ENCODE measurements at regions not wholly inside any gene's neighbourhood (a gene's known extent, or its start where the extent isn't known, plus 50 kb on each side); places are given as distances from the start of the nearest gene placed in this dataset.

GRCh38 chr11:69545976-69546617, 64.6 kb downstream of the LINC01488 start:
- Mint-ChIP-seq H3K4me1 (peaks cover 10% of the 10 kb centered on the region), H3K27me3 (peaks cover 2% of the 10 kb centered on the region), H3K4me3 (no peak overlapping the region), H3K27ac (no peak overlapping the region), H3K9me3 (peaks cover 11% of the 10 kb centered on the region), H3K36me3 (ENCODE audit: low read depth) (peaks cover 2% of the 10 kb centered on the region)
- intact Hi-C loops (cut with micrococcal nuclease) = no loop called here
- DNase-seq = no peak
- ChIA-PET POLR2A (interaction anchor here (0.6 kb wide), 1 partner anchor 93 kb away, joined by 4 read pairs; no protein-coding TSS in a partner anchor), CTCF (no interaction called here)
- TF ChIP-seq, protein P1, sequence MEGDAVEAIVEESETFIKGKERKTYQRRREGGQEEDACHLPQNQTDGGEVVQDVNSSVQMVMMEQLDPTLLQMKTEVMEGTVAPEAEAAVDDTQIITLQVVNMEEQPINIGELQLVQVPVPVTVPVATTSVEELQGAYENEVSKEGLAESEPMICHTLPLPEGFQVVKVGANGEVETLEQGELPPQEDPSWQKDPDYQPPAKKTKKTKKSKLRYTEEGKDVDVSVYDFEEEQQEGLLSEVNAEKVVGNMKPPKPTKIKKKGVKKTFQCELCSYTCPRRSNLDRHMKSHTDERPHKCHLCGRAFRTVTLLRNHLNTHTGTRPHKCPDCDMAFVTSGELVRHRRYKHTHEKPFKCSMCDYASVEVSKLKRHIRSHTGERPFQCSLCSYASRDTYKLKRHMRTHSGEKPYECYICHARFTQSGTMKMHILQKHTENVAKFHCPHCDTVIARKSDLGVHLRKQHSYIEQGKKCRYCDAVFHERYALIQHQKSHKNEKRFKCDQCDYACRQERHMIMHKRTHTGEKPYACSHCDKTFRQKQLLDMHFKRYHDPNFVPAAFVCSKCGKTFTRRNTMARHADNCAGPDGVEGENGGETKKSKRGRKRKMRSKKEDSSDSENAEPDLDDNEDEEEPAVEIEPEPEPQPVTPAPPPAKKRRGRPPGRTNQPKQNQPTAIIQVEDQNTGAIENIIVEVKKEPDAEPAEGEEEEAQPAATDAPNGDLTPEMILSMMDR (IDR thresholded peaks at IDR 0.05) = no peak
- ATAC-seq (ENCODE audit: low read depth) = no peak

- Mint-ChIP-seq H3K9me3 (peaks cover 16% of the 10 kb centered on the region), H3K36me3 (ENCODE audit: low read depth) (peaks cover 2% of the 10 kb centered on the region), H3K27ac (no peak overlapping the region), H3K4me1 (peaks cover 10% of the 10 kb centered on the region), H3K4me3 (no peak overlapping the region), H3K27me3 (peaks cover 2% of the 10 kb centered on the region)
- no peak for DNase-seq
- intact Hi-C loops (cut with micrococcal nuclease) = no loop called here
- no peak for ATAC-seq (ENCODE audit: low read depth)
- ChIA-PET CTCF (no interaction called here), POLR2A (interaction anchor here (0.6 kb wide), 1 partner anchor 92 kb away, joined by 4 read pairs; no protein-coding TSS in a partner anchor)
- TF ChIP-seq, protein P1 (IDR thresholded peaks at IDR 0.05) = no peak
These were observed 65.4 kb downstream of the LINC01488 start for GRCh38 chr11:69546735-69547370.

- POLR2A ChIA-PET = no interaction called here
- Mint-ChIP-seq H3K4me3 (no peak overlapping the region), H3K27me3 (peaks cover 2% of the 10 kb centered on the region), H3K9me3 (peaks cover 18% of the 10 kb centered on the region), H3K27ac (no peak overlapping the region), H3K4me1 (peaks cover 10% of the 10 kb centered on the region), H3K36me3 (ENCODE audit: low read depth) (peaks cover 2% of the 10 kb centered on the region)
- DNase-seq = no peak
- intact Hi-C loops (cut with micrococcal nuclease) = no loop called here
- TF ChIP-seq, protein P1 (IDR thresholded peaks at IDR 0.05) = no peak
- CTCF ChIA-PET = no interaction called here
- no peak for ATAC-seq (ENCODE audit: low read depth)
These were observed 69.4 kb downstream of the LINC01488 start for GRCh38 chr11:69550846-69551245.

DNA sequence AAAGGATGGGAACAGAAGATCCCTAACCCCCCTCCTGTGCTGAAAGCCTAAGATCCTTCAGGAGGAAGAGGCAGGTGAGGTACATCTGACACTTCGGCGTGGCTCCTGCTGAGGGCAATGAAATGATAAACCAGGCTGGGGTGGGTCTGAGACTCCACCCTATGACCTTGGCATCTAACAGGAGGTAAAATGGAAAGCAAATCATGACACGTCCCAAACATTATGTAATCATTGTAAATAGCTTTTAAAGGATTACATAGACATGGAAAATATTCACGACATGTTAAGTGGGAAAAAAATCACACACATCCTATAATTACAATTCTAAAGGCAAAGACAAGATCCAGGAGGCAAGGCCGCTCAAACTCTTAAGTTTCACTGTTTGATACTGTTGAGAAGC, 70.5 kb downstream of the LINC01488 start:
- TF ChIP-seq, protein P1 (IDR thresholded peaks at IDR 0.05) = no peak
- Mint-ChIP-seq H3K4me3 (no peak overlapping the region), H3K4me1 (peaks cover 3% of the 10 kb centered on the region), H3K9me3 (peaks cover 18% of the 10 kb centered on the region), H3K36me3 (ENCODE audit: low read depth) (peaks cover 2% of the 10 kb centered on the region), H3K27ac (no peak overlapping the region), H3K27me3 (peaks cover 2% of the 10 kb centered on the region)
- ChIA-PET CTCF (no interaction called here), POLR2A (no interaction called here)
- intact Hi-C loops (cut with micrococcal nuclease) = no loop called here
- ATAC-seq (ENCODE audit: low read depth) = no peak
- no peak for DNase-seq

DNA sequence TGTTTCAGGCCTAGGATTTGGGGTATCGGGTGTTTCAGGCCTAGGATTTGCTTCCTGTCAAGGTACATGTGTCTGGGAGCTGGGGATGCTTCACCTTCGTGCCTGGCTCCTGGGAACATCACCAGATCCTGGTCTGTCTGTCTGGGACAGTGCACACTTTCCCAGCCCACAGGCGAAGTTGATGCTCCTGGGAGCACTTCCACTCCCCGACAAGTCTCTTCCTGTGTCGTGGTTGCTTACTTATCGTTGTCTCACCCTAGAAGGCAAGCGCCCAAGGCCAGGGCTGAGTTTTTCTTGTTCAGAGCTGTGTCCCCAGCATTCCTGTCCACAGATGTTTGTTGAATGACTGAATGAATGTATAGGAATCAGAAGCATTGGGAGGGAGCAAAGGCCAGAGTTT, 71.5 kb downstream of the LINC01488 start:
- DNase-seq (no peak), ATAC-seq (ENCODE audit: low read depth) (no peak)
- TF ChIP-seq, protein P1 (IDR thresholded peaks at IDR 0.05) = no peak
- no peaks in the 10 kb centered on the region for H3K27me3 Mint-ChIP-seq
- intact Hi-C loops (cut with micrococcal nuclease) = no loop called here
- POLR2A ChIA-PET = no interaction called here
- no peaks in the 10 kb centered on the region for H3K4me1 Mint-ChIP-seq
- H3K4me3 Mint-ChIP-seq = no peak overlapping the region
- peaks cover 2% of the 10 kb centered on the region for H3K36me3 Mint-ChIP-seq (ENCODE audit: low read depth)
- CTCF ChIA-PET = no interaction called here
- no peak overlapping the region for H3K27ac Mint-ChIP-seq
- H3K9me3 Mint-ChIP-seq = peaks cover 18% of the 10 kb centered on the region

Data from activated B cell treated with CpG ODN at 0.5 μM for 24 hours (primary cell).